ENCODE measurements at regions not wholly inside any gene's neighbourhood (a gene's known extent, or its start where the extent isn't known, plus 50 kb on each side); places are given as distances from the start of the nearest gene placed in this dataset.
A peak's percentile ranks its signal among the peaks of the same experiment; 100 is the strongest.

DNA sequence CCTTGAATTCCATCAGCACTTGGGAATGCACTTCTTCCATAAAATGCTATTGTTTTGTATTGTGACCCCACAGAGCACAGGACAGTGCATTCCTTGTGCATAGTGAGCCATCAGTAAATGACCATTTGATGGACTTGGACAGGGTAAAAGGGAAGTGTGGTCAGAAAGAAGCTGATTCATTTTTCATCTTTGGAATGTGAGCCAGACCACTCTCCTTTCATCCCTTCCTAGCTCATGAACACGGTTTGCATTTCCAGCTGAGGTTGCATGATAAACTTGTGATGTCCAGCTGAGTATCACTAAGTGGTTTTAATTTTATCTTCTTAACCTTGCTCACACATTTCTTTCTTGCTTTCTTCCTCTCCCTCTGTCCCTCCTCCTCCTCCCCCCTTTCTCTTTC, 101.3 kb downstream of the NUDT12 start:
- no peak for DNase-seq

DNA sequence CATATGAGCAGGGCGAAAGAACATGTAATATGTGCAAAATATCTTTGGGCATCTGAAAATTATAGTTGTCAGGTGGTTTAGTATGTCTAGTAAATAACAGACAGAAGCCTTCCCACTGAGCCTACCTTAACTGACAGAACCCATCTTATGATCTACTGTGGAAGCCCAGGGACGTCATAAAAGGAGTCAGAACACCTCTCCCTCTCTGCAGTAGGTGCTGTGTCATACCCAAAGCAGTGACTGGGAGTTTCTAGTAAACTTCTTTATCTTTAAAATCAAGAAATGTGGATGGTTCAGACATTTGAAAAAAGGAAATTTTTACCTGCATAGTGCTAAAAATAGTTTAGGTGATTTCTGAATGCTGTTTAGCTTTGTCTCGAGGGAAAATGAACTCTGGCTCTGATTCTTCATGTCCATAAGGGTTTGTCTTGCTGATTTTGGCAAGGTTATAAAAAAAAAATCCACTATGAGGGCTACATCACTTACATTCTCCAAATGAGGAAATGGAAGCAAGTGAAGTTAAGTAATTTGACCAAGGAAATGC, 104.0 kb downstream of the NUDT12 start:
- no peak for DNase-seq

DNA sequence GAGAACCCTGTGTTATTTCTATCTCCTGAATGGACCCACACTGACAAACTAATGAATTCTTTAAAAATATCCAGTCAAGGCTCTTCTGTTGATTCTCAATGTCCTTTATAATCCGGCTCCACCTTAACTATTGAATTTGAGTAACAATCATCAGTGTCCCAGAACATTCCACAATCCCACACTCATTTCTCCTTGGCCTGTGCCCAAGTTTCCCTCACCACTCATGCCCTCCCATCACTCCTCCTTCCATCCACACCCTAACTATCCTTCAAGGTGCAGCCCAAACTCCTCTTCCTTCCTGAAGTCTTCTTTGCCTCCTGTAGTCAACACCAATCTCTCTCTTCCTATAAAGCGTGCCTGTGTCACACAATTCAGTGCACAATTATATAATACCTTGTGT, 106.1 kb downstream of the NUDT12 start:
- no peak for DNase-seq

DNA sequence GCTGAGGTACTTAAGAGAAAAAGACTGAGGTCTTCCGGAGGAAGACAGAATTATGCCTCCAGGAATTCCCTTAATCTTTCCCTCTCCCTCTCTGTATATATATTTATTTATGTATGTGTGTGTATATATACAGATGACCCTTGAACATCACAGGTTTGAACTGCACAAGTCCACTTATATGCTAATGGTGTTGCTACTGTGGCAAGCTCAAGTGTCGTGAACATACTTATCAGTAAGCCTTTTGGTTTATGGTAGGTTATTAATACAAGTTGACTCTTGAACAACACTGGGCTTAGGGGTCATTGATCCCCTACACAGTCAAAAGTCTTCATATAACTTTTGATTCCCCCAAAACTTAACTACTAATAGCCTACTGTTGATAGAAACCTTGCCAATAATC, 106.8 kb downstream of the NUDT12 start:
- no peak for DNase-seq

DNA sequence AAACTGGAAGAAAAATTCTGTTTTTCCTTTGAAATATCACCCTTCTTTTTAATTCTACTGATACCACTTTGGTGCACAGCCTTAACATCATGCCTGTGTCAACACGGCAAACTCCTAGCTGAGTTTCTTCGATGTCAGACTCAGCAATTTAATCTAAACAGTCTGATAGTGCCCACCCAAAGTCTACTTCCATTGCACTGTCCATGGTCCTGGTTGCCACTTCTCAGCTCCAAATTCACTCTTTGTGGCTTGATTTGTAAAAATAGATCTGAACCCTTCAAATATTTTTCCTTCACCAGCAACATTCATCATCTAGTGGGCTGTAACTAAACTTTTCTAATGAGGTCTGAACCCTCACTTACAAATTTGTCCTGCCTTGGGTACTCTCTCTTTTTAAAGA, 107.8 kb downstream of the NUDT12 start:
- no peak for DNase-seq

DNA sequence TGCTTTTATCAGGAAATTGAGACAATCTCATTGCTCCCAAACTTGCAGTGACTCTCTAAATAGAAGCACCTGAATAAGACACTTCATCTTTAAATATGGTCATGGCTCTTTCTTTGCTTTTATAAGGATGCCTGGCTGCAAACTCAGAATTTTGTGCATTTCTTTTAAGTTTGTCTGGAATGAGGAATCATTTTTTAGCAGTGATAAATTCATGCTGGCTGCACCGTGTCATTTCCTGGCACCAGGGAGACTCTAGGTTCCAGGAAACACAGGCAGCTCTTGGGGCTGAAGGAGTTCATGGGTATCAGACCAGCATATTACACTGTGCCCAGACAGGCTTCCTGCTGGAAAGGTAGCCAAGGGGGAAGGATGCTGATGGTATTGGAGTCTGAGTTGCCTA, 109.9 kb downstream of the NUDT12 start:
- no peak for DNase-seq

DNA sequence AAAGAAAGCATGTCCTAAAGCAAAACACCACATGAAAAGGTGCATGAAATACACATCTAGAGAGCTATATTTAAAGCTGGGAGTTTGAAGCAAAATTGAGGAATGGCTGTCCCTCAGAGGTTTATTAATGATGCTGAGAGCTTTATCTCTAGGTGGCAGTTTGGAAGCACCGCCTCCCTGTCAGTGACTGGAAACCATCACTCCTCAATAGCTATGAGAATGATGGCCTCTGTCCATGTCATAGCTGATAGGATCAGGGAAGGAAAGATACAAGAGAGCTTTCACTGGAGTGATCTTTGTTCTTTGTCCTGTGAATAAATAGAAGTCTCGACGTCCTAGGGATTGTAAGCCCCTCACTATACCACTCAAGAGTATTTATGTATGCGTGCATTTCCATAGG, 110.5 kb downstream of the NUDT12 start:
- no peak for DNase-seq

DNA sequence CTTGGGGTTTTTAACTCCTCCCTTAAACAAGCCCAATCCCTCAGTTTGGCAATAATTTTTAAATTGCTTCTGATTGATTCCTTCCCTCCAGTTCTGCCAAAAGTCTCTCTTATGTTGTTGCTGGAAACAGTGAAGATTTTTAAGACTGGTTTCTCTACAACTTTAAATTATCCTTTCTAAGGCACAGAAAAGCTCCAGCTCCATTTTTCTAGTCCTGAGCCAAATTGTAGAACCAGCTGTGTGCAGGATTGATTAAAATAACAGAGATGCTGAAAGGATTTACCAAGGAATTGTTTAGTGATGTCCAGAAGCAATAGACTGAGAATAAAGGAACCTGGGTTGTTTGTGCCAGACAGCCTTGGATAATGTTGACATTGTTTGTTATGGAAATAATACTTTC, 111.3 kb downstream of the NUDT12 start:
- no peak for DNase-seq

DNA sequence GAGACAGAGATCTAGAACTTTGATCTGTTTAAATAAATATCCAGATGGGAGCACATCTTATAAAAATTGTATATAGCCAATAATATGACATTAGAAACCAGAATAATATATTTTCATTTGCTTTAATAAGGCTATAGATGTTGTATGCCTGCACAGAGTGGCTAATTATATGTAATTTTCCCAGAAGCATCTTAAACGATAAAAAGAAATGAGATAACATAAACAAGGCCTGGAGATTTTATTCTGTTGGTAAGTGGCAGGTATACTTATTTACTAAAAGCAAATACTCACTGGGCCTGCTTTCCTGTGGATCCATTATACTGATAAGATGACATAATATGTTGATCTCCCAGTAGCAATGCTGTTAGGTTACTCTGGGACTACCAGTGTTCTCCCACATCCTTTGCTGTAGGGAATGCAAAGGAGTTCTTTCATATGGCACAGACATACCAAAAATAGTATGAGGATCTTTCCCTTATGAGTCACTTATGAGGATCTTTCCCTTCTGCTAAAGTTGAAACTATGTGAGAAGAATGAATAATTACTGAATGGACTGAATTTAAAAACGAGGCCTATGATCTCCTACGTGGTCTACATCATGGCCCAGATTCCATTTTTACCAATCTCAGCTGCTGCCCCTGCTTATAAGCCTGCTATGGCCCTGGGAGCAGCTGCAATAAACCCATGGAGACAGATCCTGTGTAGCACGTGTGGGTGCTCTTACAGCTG, 112.1 kb downstream of the NUDT12 start:
- no peak for DNase-seq

DNA sequence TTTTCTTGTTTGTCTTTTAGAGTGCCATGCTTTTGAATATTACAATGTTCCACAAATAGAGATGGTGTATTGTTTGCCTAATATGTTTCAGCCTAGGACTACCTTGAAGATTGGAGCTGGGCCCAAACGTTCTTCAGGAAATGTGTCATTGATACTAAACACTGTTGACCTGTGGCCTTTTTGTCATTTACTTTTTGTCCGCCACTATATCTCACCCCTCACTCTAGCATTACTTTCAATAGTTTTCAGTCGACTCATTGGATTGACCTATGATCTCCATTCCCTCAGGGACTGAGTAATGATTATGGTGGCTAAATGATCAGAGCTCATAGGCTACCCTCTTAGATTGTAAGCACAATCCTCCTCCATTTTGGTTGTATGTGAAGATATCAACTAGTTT, 115.8 kb downstream of the NUDT12 start:
- DNase-seq, result no peak

DNA sequence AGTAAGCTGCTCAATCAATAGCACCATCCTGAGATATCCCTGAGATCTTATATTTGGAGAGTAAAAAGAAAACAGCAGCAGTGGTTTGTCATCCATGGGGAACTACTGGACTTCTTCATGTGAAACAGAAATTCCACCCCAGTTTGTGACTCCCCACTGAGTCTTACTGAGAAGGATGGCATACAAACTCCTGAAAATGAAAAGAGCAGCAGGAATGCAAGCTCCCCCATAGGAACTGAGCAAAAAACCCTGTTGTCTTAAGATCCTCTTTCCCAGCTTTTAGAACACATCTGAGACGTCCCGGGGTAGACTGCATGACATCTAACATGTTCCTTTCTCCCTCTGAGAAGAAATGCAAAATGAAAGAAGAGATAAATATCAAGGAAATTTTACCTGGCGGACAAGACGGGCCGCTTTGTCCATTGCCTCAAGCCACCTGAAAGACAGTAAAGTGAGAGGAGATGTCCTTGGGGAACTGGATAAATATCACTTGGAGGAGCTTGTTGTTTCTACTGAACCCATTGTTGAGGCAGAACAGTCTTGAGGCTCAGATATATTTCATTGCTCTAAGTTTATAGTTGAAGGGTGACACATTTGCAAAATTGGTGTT, 117.1 kb downstream of the NUDT12 start:
- no peak for DNase-seq

DNA sequence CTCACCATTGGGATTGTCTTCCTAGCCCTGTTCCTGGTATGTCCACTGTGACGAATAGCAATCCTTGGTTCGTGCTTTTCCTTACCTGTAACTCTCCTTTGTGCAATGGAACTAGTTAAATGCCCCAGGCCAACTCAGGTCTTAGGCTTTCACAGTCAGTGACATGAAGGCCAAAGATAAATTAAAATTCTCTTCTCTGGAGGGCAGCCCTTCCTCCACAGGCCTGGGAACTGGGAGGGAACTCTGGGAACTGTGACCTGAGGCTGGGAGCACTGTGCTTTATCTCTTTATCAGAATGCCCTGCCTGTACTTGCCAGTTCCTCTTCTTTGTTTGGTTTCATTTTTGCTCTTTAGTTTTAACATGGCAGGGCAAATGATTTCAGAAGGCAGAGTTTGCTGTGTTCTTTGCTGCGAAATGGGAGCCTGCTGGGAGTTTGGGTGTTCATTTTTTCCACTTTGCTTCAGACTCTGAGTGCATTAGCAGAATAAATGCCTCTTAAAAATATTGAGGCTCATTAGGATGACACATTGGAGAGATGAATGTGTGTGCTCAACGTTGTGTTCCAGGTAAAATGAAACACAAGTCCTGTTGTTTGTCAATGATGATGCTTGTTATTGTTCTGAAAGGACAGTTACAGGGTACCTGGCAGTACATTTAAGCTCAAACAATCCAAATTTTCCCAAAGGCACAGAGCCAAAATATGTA, 118.1 kb downstream of the NUDT12 start:
- DNase-seq, result no peak

DNA sequence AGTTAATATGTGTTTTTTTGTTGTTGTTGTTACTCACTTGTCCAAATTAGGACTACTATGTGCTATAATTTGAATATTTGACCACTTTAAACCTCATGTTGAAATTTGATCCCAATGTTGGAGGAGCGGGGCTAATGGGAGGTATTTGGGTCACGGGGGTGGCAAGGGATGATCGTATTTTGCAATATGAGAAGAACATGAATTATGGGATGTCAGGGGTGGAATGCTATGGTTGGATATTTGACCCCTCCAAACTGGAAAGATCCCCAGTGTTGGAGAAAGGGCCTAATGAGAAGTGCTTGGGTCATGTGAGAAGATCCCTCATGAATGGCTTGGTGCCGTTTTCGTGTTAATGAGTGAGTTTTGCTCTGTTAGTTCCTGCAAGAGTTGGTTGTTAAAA, 119.8 kb downstream of the NUDT12 start:
- DNase-seq, result no peak

DNA sequence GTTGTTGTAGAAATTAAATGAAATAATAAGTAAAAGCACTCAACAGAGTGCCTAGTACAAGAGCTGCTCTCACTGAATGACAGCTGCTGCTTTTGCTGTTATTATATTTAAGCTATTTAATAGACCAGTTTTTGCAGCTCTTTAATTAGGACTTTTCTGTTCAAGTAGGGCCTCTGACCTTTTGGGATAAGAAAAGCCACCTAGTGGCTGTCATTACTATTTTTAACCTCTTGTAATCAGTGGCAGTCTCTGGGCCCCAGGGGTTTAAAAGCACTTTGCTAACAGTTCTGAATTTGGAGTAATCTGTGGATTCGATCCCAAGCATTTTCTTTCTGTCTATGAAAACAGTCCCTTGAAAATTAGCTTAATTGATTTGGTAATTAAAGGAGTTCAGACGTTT, 121.1 kb downstream of the NUDT12 start:
- DNase-seq, result no peak

DNA sequence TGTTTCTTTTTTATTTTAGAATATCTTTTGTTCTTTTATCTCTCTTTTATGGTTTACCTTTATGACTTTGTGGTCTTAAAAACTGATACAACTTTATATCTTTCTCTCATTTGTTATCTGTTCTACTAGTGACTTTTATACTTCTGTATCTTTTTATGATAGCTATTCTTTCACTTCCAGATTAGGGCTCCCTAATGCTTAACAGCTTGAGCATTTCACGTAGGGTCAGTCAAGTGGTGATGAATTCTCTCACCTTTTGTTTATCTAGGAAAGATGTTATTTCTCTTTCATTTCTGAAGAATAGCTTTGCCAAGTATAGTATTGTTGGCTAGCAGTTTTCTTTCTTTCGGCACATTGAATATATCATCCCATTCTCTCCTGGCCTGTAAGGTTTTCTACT, 123.6 kb downstream of the NUDT12 start:
- no peak for DNase-seq

DNA sequence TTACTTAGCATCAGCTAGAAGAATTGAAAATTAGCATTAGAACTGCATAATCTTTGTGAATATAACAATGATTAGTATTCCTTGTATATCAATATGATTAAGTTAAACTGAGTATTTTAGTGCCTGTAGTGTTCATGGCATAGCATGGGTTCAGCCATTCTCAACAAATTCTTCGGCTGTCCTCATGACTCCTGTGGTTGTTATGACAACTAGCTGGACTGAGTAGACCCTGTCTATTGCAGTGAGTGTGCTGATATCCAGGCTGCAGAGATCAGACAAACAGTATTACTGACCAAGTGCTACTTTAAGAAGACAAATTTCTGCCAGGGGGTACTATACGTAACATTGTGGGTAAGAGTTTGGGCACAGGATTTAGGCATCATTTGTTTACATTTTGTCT, 125.9 kb downstream of the NUDT12 start:
- no peak for DNase-seq

DNA sequence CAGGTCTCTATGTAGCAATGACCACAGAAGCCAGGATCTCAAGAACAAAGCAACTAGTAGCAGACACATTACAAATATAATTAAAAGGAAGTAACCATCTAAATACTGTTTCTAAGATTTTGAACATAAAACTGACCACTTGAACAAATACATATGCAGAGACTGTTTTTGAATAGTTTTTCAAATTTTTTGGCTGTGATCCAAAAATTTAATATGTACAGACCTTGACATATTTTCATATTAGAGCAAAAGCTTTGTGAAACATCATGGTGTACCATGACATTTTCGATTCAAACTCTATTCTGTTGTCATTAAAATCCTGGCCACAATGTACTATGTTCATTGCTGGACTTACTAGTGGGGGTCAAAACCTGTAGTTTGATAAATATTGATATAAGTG, 126.5 kb downstream of the NUDT12 start:
- DNase-seq, result no peak

DNA sequence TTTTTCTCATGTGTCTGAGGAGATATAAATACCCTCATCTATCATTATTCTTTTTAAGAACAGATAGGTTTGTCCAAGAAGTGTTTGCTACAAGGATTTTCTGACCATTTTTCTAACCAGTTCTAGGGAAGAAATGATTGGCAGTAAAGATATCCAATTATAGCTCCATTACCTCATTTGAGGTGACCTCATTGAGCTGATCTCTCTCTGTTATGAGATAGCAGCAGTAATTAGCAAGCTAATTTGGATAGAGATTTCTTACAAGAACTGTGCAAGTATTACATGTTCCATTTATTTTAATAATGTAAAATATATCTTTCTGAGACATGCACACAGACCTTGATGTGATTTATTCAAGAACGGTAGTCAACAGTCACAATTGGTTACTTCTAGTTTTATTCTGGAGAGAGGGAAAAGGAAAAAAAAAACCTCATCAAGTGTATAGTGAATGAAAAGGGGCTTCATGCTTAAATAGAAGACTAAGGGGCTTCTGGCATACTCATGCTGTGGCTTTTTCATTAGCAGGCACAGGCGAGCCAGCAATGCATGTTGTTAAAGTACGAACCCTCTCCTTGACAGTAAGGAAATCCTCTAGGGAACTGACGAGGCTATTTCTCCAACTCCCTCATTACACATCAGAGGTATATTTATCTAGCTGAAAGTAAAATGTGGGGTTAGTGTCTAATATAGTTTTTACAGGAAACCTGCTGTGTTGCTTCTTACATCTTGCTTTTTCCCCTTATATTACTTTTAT, 127.3 kb downstream of the NUDT12 start:
- DNase-seq, result peak; percentile 52

DNA sequence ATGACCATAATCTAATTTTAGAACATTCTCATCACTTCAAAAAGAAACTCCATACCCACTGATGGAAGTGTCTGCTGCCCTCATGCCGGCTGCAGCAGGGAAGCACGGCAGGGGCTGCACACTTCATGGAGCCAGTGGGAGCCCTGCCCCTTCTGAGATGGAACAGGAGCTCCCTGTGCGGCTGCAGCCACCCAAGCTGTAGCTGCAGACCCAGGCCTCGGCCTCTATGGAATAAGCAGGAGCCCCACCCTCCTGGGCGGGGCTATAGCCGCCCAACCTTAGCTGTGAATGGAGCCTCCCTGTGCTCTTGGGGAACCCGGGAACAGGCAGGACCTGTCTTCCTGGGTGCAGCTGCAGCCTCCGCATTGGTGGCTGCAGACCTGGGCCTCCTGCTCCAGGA, 128.5 kb downstream of the NUDT12 start:
- DNase-seq, result no peak

DNA sequence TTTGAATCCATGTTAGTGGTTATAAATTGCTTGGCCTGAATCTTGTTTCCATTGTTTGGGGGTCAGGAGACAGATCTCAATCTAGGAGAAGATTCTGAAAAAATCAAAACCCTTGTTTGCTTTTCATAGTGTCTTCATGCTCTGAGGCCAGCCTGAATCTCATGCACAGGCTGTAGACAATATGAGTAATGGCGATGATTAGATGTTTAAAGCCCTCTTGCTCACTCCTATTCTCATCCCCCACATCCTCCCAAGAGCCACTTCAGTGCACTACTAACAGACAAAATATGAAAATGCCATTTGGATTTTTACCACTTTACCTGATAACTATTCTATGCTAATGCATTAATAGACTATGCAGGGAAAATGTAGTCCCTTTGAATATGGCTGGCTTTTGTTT, 129.4 kb downstream of the NUDT12 start:
- DNase-seq, result no peak

DNA sequence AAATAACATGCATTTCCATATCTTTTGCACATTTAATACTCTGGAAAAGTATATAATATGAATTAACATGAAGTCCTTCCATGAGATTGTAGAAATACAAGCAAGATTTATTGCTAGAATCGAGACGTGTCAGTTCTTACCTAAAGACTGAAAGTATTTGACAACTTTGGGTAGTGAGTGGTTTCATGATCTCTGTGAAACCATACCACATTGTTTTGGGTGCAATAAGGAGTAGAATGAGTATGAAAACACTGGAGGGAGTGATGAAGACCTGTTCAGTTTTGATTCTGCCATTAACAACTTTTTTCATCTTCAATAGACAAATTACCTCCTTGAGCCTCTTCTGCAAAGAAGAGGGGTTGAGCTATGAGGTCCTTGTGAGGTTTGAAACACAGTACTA, 133.7 kb downstream of the NUDT12 start:
- no peak for DNase-seq

DNA sequence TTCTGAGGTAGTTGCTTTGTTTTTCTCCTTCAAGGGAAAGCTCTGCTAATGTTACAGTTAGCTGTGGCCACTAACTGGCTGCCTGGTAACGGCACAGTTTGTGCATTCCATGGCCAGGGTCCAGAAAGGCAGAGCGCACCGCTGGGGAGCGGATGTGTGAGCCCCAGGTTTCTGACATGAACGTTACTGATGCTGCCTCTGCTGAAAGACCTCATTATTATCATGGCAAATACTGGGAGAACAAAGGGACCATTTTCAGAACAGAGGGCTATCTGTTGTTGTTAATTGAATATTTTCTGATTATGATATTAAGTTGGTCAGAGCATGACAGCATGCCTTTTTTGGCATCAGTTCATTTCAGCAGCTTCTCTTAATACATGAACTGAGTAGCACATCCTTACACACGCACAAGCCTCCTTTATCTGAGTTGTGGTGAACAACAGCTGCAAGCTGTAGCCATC, 134.1 kb downstream of the NUDT12 start:
- no peak for DNase-seq

DNA sequence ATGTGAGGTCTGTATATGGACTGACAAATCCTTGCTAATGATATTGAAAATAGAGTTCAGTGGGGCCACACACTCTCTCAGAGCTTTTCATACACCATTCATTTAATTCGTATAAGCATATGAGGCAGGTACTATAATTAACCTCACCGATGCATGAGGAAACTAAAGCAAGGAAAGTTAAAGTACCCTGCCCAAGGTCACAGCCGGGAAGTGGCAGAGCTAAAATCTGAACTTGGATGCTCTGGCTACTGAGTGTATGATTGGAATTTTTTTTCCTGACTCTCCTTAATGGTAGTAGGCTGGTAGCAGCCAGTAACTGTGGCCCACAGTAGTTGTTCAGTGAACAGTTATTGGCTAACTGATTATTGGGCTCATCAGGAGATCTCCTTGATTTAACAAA, 135.3 kb downstream of the NUDT12 start:
- no peak for DNase-seq
